ENCODE measurements at regions not wholly inside any gene's neighbourhood (a gene's known extent, or its start where the extent isn't known, plus 50 kb on each side); places are given as distances from the start of the nearest gene placed in this dataset.

DNA sequence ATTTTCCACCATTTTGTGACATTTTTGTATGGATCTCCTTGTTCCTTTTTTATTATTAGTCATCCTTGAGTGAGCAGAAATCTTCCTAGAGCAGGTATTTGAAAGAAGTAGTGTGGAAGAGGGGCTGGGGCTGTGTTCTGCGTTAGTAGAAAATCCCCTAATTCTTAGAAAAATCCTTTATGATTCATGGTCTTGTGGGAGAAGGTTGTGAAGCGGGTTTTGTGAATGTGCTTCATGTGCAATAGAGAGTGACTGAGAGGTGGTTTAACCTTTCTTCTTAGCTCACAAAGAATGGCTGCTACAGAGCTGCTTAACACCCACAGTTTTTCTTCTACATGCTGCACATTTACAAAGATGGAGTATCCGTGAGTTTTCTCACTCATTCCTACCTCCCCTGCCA lies 220.5 kb downstream of the IDS start:
- TF ChIP-seq POLR2A (IDR thresholded peaks at IDR 0.05), result no peak
- TF ChIP-seq, protein P1, sequence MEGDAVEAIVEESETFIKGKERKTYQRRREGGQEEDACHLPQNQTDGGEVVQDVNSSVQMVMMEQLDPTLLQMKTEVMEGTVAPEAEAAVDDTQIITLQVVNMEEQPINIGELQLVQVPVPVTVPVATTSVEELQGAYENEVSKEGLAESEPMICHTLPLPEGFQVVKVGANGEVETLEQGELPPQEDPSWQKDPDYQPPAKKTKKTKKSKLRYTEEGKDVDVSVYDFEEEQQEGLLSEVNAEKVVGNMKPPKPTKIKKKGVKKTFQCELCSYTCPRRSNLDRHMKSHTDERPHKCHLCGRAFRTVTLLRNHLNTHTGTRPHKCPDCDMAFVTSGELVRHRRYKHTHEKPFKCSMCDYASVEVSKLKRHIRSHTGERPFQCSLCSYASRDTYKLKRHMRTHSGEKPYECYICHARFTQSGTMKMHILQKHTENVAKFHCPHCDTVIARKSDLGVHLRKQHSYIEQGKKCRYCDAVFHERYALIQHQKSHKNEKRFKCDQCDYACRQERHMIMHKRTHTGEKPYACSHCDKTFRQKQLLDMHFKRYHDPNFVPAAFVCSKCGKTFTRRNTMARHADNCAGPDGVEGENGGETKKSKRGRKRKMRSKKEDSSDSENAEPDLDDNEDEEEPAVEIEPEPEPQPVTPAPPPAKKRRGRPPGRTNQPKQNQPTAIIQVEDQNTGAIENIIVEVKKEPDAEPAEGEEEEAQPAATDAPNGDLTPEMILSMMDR (IDR thresholded peaks at IDR 0.05 in 8 of 11, conservative IDR thresholded peaks at IDR 0.05 in 3 of 11), result no peak
- no peak for TF ChIP-seq POLR2AphosphoS5 (IDR thresholded peaks at IDR 0.05)

Data from spleen (tissue), 7 donors.